OCI-LY3 (cell line): ENCODE measurements at regions not wholly inside any gene's neighbourhood (a gene's known extent, or its start where the extent isn't known, plus 50 kb on each side); places are given as distances from the start of the nearest gene placed in this dataset.

Experiments
- H2AFZ ChIP-seq: fragments of 200-600, 300-600 bp; shearing (Covaris generic); 2 replicates; pipeline ENCODE4 v1.6.0; 2014; ENCODE audit warnings: antibody characterized with exemption, low read depth, low read length
- H3K27ac ChIP-seq: fragments of 200-600, 300-600 bp; sonication (generic); 2 replicates; pipeline ENCODE4 v1.5.1; 2014; ENCODE audit warnings: mild to moderate bottlenecking, low read length, moderate library complexity, mixed read lengths
- H3K27me3 ChIP-seq: fragments of 200-600, 300-600 bp; sonication (generic); 2 replicates; pipeline ENCODE4 v1.6.1; 2014; ENCODE audit warnings: low read depth, low read length, mixed read lengths
- H3K36me3 ChIP-seq: fragments of 200-600, 300-600 bp; sonication (generic); replicated peaks from 2 replicates; pipeline ENCODE3; 2014; ENCODE audit warnings: low read depth, low read length, mixed read lengths
- H3K4me1 ChIP-seq: fragments of 300-600, 200-600 bp; sonication (generic); 2 replicates; pipeline ENCODE4 v1.6.1; 2014; ENCODE audit warnings: low read length, mixed read lengths
- H3K4me2 ChIP-seq: fragments of 200-600, 300-600 bp; sonication (generic); 2 replicates; pipeline ENCODE4 v1.6.1; 2014; ENCODE audit warnings: low read length, mixed read lengths
- H3K4me3 ChIP-seq: fragments of 300-600, 200-600 bp; sonication (generic); 2 replicates; pipeline ENCODE4 v1.5.1; 2014; ENCODE audit warnings: antibody characterized with exemption, mild to moderate bottlenecking, low read length, moderate library complexity
- H3K79me2 ChIP-seq: fragments of 300-600, 200-600 bp; shearing (Covaris generic); 2 replicates; pipeline ENCODE4 v1.6.1; 2014; ENCODE audit warnings: mild to moderate bottlenecking, low read length, mixed read lengths
- H3K9ac ChIP-seq: fragments of 300-600, 200-600 bp; shearing (Covaris generic); 2 replicates; pipeline ENCODE4 v1.6.0; 2014; ENCODE audit warnings: mild to moderate bottlenecking, low read length, moderate library complexity
- H3K9me3 ChIP-seq: fragments of 200-600, 300-600 bp; shearing (Covaris generic); 2 replicates; pipeline ENCODE4 v1.6.1; 2014; ENCODE audit warnings: low read length, mixed read lengths; ENCODE audit not compliant: insufficient read depth
- H4K20me1 ChIP-seq: fragments of 200-600, 300-600 bp; sonication (generic); 2 replicates; pipeline ENCODE4 v1.6.1; 2016; ENCODE audit warnings: low read length, mixed read lengths; ENCODE audit not compliant: insufficient read depth
- EZH2phosphoT487 ChIP-seq: fragments of 200-600 bp; shearing (Covaris generic); IDR thresholded peaks from 2 replicates; pipeline ENCODE4 v1.6.1; 2018; ENCODE audit warnings: antibody characterized with exemption, mixed run types, low read depth
- TF ChIP-seq, protein P1 (sequence below): fragments of 200-600, 300-600 bp; sonication (generic); IDR thresholded peaks from 2 replicates; pipeline ENCODE4 v1.5.1; 2014; ENCODE audit warnings: antibody characterized with exemption, low read length, low read depth

DNA sequence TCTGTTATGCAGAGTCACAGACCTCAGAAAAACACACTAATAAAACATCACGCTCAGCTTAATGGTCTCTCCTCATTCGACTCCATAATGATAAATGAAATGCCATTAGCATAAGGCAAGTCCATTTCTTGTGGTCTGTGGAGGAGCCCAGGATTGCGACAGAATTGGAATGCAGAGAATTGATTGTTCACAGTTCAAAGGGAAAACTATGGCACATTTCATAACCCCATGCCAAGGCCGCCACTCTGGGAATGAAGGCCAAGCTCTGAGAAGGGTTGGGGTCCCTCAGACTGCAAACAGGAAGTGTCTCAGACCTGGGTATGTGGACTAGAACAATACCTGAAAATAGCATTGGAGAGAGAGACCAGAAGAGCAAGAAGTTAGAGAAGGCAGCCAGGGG, 398.9 kb downstream of the ADRA2A start:
- H3K27me3 ChIP-seq, result no peaks in the 10 kb centered on the region
- no peaks in the 10 kb centered on the region for H3K36me3 ChIP-seq
- H3K27ac ChIP-seq, result no peak overlapping the region
- no peaks in the 10 kb centered on the region for H3K4me1 ChIP-seq
- no peaks in the 10 kb centered on the region for H4K20me1 ChIP-seq
- H3K79me2 ChIP-seq, result no peaks in the 10 kb centered on the region
- no peak overlapping the region for H3K9ac ChIP-seq
- no peak overlapping the region for H3K4me3 ChIP-seq
- no peaks in the 10 kb centered on the region for H3K9me3 ChIP-seq
- no peak for TF ChIP-seq EZH2phosphoT487
- TF ChIP-seq, protein P1, sequence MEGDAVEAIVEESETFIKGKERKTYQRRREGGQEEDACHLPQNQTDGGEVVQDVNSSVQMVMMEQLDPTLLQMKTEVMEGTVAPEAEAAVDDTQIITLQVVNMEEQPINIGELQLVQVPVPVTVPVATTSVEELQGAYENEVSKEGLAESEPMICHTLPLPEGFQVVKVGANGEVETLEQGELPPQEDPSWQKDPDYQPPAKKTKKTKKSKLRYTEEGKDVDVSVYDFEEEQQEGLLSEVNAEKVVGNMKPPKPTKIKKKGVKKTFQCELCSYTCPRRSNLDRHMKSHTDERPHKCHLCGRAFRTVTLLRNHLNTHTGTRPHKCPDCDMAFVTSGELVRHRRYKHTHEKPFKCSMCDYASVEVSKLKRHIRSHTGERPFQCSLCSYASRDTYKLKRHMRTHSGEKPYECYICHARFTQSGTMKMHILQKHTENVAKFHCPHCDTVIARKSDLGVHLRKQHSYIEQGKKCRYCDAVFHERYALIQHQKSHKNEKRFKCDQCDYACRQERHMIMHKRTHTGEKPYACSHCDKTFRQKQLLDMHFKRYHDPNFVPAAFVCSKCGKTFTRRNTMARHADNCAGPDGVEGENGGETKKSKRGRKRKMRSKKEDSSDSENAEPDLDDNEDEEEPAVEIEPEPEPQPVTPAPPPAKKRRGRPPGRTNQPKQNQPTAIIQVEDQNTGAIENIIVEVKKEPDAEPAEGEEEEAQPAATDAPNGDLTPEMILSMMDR, result no peak
- no peak overlapping the region for H2AFZ ChIP-seq
- H3K4me2 ChIP-seq, result no peak overlapping the region

DNA sequence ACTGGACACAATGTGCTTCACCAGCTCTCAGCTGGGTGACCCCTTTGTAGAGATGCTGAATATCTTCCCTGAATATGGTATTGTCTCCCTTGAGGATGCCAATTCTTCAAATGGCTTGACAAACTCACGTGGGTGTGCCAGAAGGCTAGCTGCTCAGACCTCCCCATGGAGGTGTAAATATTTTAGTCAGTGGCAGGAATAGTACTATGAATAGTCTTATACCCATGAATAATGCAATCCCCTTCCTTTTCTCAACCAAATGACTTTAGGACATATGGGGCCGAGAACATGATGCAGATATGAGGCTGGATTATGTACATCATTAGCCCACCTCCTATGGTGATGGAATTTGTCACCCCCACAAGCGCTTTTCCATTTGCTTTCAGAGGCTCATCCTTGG, 401.8 kb downstream of the ADRA2A start:
- no peaks in the 10 kb centered on the region for H3K36me3 ChIP-seq
- no peaks in the 10 kb centered on the region for H3K27me3 ChIP-seq
- no peak overlapping the region for H3K9ac ChIP-seq
- no peaks in the 10 kb centered on the region for H3K9me3 ChIP-seq
- no peak overlapping the region for H3K27ac ChIP-seq
- no peaks in the 10 kb centered on the region for H3K4me1 ChIP-seq
- H3K79me2 ChIP-seq, result no peaks in the 10 kb centered on the region
- no peak overlapping the region for H2AFZ ChIP-seq
- TF ChIP-seq, protein P1, result no peak
- TF ChIP-seq EZH2phosphoT487, result no peak
- no peaks in the 10 kb centered on the region for H4K20me1 ChIP-seq
- H3K4me3 ChIP-seq, result no peak overlapping the region
- no peak overlapping the region for H3K4me2 ChIP-seq

DNA sequence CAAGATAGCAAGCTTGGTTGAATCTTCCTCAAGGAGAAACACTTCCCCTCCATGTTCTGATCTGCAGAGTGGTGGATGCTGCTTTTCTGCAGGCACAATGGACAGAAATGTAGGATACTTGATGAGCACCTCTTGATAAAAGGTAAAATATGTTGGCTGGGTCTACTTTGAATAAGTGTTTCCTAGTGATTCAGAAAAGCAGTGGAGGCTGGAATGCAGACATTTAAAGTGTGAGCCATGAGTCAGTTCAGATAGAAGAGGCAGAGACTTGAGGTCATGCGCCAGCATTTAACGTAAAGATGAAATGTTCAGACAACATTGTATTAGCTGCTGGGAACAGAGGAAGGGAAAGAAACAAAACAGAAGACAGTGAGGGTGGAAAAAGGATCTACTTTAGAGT, 403.1 kb downstream of the ADRA2A start:
- Histone ChIP-seq H3K9me3 (no peaks in the 10 kb centered on the region), H3K4me3 (no peak overlapping the region), H3K4me2 (no peak overlapping the region), H4K20me1 (no peaks in the 10 kb centered on the region), H3K27ac (no peak overlapping the region), H2AFZ (no peak overlapping the region), H3K4me1 (no peaks in the 10 kb centered on the region), H3K27me3 (no peaks in the 10 kb centered on the region), H3K79me2 (no peaks in the 10 kb centered on the region), H3K36me3 (no peaks in the 10 kb centered on the region), H3K9ac (no peak overlapping the region)
- TF ChIP-seq, protein P1, result no peak
- no peak for TF ChIP-seq EZH2phosphoT487

DNA sequence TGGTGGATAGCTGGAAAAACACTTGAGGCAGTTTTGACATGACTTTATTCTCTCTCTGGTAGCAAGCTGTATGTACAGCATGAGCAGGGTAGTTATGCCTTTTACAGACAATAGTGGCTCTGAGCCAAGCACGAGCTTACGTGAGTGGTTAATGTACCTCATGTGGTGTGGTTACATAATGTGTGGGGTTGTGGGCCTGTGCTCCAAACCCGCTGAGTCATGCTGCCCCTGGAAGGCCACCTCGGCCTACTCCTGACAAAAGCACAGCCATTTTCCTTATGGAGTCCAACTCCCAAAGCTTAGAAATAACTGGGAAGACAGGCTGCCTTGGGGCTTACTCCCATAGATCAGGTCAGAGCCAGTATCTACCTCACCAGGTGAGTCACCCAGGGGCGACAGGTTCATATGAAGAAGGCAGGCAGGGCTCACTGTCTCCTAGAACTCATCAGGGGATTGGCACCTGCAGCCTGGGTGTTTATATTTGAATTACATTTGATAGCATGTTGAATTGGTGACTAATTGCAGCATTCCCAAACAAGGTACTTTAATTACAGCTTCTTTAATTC, 404.5 kb downstream of the ADRA2A start:
- Histone ChIP-seq H3K27ac (no peak overlapping the region), H3K4me3 (no peak overlapping the region), H4K20me1 (no peaks in the 10 kb centered on the region), H3K9ac (no peak overlapping the region), H3K27me3 (no peaks in the 10 kb centered on the region), H3K79me2 (no peaks in the 10 kb centered on the region), H3K36me3 (no peaks in the 10 kb centered on the region), H3K4me2 (no peak overlapping the region), H2AFZ (no peak overlapping the region), H3K9me3 (no peaks in the 10 kb centered on the region), H3K4me1 (no peaks in the 10 kb centered on the region)
- TF ChIP-seq, protein P1, result no peak
- no peak for TF ChIP-seq EZH2phosphoT487
